Gastrocnemius medialis (tissue), 4 donors: ENCODE measurements at regions not wholly inside any gene's neighbourhood (a gene's known extent, or its start where the extent isn't known, plus 50 kb on each side); places are given as distances from the start of the nearest gene placed in this dataset.

ENCODE experiments used
- ATAC-seq, 2 donors: fragments of 150-250 bp; one replicate each; pipeline ENCODE4 v1.9.1; 2016
- DNase-seq, 2 donors: peaks; one replicate each; pipeline ENCODE4 v3.0.0-alpha.2; 2019
- H3K27ac ChIP-seq, 4 donors: fragments of 200-600 bp; sonication (generic); 1 replicate in 1 of 4; 2 replicates in 3 of 4; pipeline ENCODE4 v1.5.1; 2016 to 2018; ENCODE audit warnings: mild to moderate bottlenecking in 2 of 4, moderate library complexity in 1 of 4
- H3K27me3 ChIP-seq, 3 donors: fragments of 200-600 bp; sonication (generic) in 2 of 3; 1 replicate in 1 of 3; 2 replicates in 2 of 3; pipeline versions ENCODE4 v1.5.1 to v1.6.0; 2016 to 2019; ENCODE audit warnings: mild to moderate bottlenecking in 1 of 3, moderate library complexity in 1 of 3
- H3K36me3 ChIP-seq, 2 donors: fragments of 200-600 bp; sonication (generic) in 1 of 2; one replicate each; pipeline ENCODE4 v1.5.1; 2017 to 2018
- H3K4me1 ChIP-seq, 2 donors: fragments of 200-600 bp; sonication (generic) in 1 of 2; one replicate each; pipeline ENCODE4 v1.5.1; 2016 to 2017; ENCODE audit warnings: mild to moderate bottlenecking in 2 of 2
- H3K4me3 ChIP-seq, 4 donors: fragments of 200-600 bp; sonication (generic) in 3 of 4; 1 replicate in 1 of 4; 2 replicates in 3 of 4; pipeline ENCODE4 v1.5.1; 2016 to 2019; ENCODE audit warnings: mild to moderate bottlenecking in 2 of 4
- H3K9me3 ChIP-seq, 3 donors: fragments of 200-600 bp; sonication (generic) in 2 of 3; 1 replicate in 1 of 3; 2 replicates in 2 of 3; pipeline ENCODE4 v1.5.1; 2016 to 2019
- POLR2A ChIP-seq, 2 donors: fragments of 450-650 bp; IDR thresholded peaks; one replicate each; pipeline ENCODE4 v1.6.1; 2017; ENCODE audit warnings: antibody characterized with exemption in 2 of 2, mild to moderate bottlenecking in 2 of 2, moderate library complexity in 2 of 2
- in situ Hi-C, 4 donors: fragments of 200-750 bp; cut with MboI; loops; one replicate each; pipeline versions ENCODE4 v1.15.0 to v1.8.0; 2017; ENCODE audit warnings: low sequenced_read_pairs in 4 of 4
- intact Hi-C: fragments of 100-400 bp; cut with DNase I; formaldehyde crosslinking; loops from one replicate; pipeline ENCODE4 v1.15.1; 2023; ENCODE audit warnings: low total_unique reads
- TF ChIP-seq, protein P1 (sequence below), 5 experiments: fragments of 450-650 bp in 3 of 5; fragments of 200-600 bp in 2 of 5; sonication (generic) in 2 of 5; IDR thresholded peaks in 4 of 5; conservative IDR thresholded peaks in 1 of 5; 1 replicate in 4 of 5; 2 replicates in 1 of 5; pipeline ENCODE4 v1.5.1; 2016 to 2019; ENCODE audit warnings: antibody characterized with exemption in 5 of 5, mild to moderate bottlenecking in 3 of 5, moderate library complexity in 3 of 5

DNA sequence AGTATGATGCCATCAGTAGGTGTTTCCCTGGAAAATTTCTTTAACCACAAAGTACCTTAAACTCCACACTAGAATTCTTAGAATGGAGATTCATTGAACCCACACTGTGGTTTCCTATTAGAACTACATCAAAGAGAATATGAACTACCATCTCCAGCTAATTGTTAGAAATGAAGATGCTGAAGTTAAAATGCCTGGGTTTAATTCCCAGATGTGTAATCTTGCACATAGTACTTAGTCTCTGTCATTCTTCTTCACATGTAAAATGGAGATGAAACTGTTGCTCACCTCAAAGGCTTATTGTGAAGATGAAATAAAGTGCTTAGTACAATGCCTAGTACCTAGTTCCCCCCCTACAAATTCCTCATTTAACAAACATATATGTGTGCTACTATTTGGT lies 303.3 kb upstream of the CCNG1 start:
- Histone ChIP-seq H3K27me3 (no peaks in the 10 kb centered on the region), H3K4me1 (no peaks in the 10 kb centered on the region), H3K36me3 (no peaks in the 10 kb centered on the region), H3K9me3 (no peaks in the 10 kb centered on the region), H3K27ac (no peak overlapping the region), H3K4me3 (no peak overlapping the region)
- in situ Hi-C loops (no loop called here), intact Hi-C loops (no loop called here)
- DNase-seq, result no peak
- TF ChIP-seq, protein P1, sequence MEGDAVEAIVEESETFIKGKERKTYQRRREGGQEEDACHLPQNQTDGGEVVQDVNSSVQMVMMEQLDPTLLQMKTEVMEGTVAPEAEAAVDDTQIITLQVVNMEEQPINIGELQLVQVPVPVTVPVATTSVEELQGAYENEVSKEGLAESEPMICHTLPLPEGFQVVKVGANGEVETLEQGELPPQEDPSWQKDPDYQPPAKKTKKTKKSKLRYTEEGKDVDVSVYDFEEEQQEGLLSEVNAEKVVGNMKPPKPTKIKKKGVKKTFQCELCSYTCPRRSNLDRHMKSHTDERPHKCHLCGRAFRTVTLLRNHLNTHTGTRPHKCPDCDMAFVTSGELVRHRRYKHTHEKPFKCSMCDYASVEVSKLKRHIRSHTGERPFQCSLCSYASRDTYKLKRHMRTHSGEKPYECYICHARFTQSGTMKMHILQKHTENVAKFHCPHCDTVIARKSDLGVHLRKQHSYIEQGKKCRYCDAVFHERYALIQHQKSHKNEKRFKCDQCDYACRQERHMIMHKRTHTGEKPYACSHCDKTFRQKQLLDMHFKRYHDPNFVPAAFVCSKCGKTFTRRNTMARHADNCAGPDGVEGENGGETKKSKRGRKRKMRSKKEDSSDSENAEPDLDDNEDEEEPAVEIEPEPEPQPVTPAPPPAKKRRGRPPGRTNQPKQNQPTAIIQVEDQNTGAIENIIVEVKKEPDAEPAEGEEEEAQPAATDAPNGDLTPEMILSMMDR (IDR thresholded peaks at IDR 0.05 in 4 of 5, conservative IDR thresholded peaks at IDR 0.05 in 1 of 5), result no peak
- no peak for TF ChIP-seq POLR2A (IDR thresholded peaks at IDR 0.05)
- no peak for ATAC-seq

DNA sequence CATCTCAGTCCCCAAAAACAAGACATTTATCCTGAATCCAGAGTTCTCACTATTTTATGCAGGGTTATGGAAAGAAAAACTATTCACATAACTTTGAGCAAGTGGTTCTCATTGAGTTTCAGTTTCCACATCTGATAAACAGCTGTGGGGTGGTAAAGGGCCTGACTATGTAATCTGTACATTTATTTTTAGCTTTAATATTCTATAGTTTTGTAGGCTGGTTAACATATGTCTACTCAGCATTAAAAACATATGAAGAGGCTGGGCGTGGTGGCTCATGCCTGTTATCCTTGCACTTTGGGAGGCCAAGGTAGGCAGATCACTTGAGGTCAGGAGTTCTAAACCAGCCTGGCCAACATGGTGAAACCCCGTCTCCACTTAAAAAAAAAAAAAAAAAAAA lies 301.5 kb upstream of the CCNG1 start:
- Histone ChIP-seq H3K9me3 (no peaks in the 10 kb centered on the region), H3K4me1 (no peaks in the 10 kb centered on the region), H3K27ac (no peak overlapping the region), H3K4me3 (no peak overlapping the region), H3K36me3 (no peaks in the 10 kb centered on the region), H3K27me3 (no peaks in the 10 kb centered on the region)
- in situ Hi-C loops (no loop called here), intact Hi-C loops (no loop called here)
- ATAC-seq (no peak), DNase-seq (no peak)
- TF ChIP-seq, protein P1 (IDR thresholded peaks at IDR 0.05 in 4 of 5, conservative IDR thresholded peaks at IDR 0.05 in 1 of 5), result no peak
- TF ChIP-seq POLR2A (IDR thresholded peaks at IDR 0.05), result no peak

DNA sequence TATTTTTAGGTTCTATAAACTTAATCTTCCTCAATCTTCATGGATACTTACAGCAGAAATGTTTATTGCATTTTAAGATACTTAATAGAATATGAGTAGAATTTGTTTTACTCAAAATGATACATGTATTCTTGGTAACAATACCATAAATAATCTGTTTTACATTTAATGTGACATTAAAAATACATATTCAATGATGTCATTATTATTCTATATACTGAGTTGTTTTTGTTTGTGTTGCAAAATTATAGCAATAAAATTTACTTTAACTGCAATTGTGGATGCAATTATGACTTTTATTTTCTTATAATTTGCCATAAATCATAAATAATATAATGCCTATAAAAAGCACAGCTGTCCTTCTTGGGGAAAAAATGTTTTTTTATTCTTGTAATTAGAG lies 275.9 kb upstream of the CCNG1 start:
- Histone ChIP-seq H3K9me3 (no peaks in the 10 kb centered on the region), H3K4me1 (no peaks in the 10 kb centered on the region), H3K4me3 (no peak overlapping the region), H3K27me3 (no peaks in the 10 kb centered on the region), H3K27ac (no peak overlapping the region), H3K36me3 (no peaks in the 10 kb centered on the region)
- DNase-seq (no peak), ATAC-seq (no peak)
- intact Hi-C loops, result no loop called here
- no peak for TF ChIP-seq POLR2A (IDR thresholded peaks at IDR 0.05)
- TF ChIP-seq, protein P1 (IDR thresholded peaks at IDR 0.05 in 4 of 5, conservative IDR thresholded peaks at IDR 0.05 in 1 of 5), result no peak
- in situ Hi-C loops, result no loop called here

DNA sequence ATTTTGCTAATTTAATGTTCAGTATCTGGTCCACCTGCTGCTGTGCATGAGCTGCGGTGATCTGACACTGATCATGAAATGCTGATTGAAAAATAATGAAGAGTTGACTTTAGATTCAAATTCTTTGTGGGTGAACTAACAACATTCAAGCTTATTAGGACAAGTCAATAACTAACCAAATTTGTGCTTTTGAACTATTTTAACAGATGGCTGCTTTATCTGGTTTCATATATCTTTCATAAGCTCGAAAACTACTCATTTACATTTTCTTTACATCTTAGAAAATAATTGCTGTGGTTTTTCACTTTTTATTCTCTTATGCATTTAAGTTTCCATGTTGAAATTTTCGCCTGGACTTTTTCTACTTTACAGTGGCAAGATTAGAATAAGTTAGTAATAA lies 274.8 kb upstream of the CCNG1 start:
- H3K27ac ChIP-seq, result no peak overlapping the region
- in situ Hi-C loops, result no loop called here
- no peaks in the 10 kb centered on the region for H3K9me3 ChIP-seq
- TF ChIP-seq, protein P1 (IDR thresholded peaks at IDR 0.05 in 4 of 5, conservative IDR thresholded peaks at IDR 0.05 in 1 of 5), result no peak
- TF ChIP-seq POLR2A (IDR thresholded peaks at IDR 0.05), result no peak
- intact Hi-C loops, result no loop called here
- H3K4me3 ChIP-seq, result no peak overlapping the region
- H3K27me3 ChIP-seq, result no peaks in the 10 kb centered on the region
- no peaks in the 10 kb centered on the region for H3K36me3 ChIP-seq
- no peak for ATAC-seq
- no peaks in the 10 kb centered on the region for H3K4me1 ChIP-seq
- no peak for DNase-seq

DNA sequence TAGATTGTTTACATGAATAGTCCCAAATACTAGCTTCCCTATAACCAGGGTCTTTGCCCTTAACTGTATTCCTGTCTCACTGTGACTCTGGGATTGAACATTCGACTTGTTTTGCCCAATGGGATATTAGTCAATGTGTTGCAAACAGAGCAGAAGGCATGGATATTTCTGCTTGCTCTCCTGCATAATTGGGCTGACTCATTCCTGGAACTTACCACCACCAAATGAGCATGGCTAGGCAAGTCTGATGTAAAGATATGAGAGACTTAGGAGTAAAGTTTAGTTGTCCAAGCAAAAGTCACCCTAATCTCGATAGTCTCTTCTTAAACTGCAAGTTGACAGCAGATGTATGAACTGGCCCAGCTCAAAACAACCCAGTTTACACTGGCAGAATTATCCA lies 273.5 kb upstream of the CCNG1 start:
- no peak overlapping the region for H3K27ac ChIP-seq
- H3K36me3 ChIP-seq, result no peaks in the 10 kb centered on the region
- intact Hi-C loops, result no loop called here
- ATAC-seq (no peak), DNase-seq (no peak)
- H3K4me3 ChIP-seq, result no peak overlapping the region
- TF ChIP-seq, protein P1 (IDR thresholded peaks at IDR 0.05 in 4 of 5, conservative IDR thresholded peaks at IDR 0.05 in 1 of 5), result no peak
- no peak for TF ChIP-seq POLR2A (IDR thresholded peaks at IDR 0.05)
- no peaks in the 10 kb centered on the region for H3K4me1 ChIP-seq
- H3K9me3 ChIP-seq, result no peaks in the 10 kb centered on the region
- H3K27me3 ChIP-seq, result no peaks in the 10 kb centered on the region
- in situ Hi-C loops, result no loop called here
